Nephron (organoid): ENCODE measurements at regions not wholly inside any gene's neighbourhood (a gene's known extent, or its start where the extent isn't known, plus 50 kb on each side); places are given as distances from the start of the nearest gene placed in this dataset.

Source experiments
- H3K27ac Mint-ChIP-seq, 3 experiments: 2 replicates each; pipeline ENCODE4 v1.8.0; 2020; ENCODE audit warnings: mixed read lengths in 3 of 3, mild to moderate bottlenecking in 2 of 3, moderate library complexity in 1 of 3
- H3K27me3 Mint-ChIP-seq: 2 replicates; pipeline ENCODE4 v1.8.0; 2021; ENCODE audit warnings: low read depth, mild to moderate bottlenecking, moderate library complexity, mixed read lengths
- H3K36me3 Mint-ChIP-seq: 2 replicates; pipeline ENCODE4 v1.8.0; 2020; ENCODE audit warnings: low read depth, mixed read lengths
- H3K4me1 Mint-ChIP-seq: 2 replicates; pipeline ENCODE4 v1.8.0; 2020; ENCODE audit warnings: mixed read lengths
- H3K4me3 Mint-ChIP-seq, 3 experiments: 2 replicates each; pipeline ENCODE4 v1.8.0; 2020; ENCODE audit warnings: mild to moderate bottlenecking in 3 of 3, mixed read lengths in 3 of 3, moderate library complexity in 2 of 3
- H3K9me3 Mint-ChIP-seq: 2 replicates; pipeline ENCODE4 v1.8.0; 2020; ENCODE audit warnings: mixed read lengths
- CTCF ChIP-seq, 3 experiments: fragments of 200-600 bp; sonication (generic); IDR thresholded peaks; one replicate each; pipeline ENCODE4 v1.5.0; 2021; ENCODE audit warnings: antibody characterized with exemption in 3 of 3; ENCODE audit not compliant: unreplicated experiment in 3 of 3

GRCh38 chr11:81342966-81343365, 1390.7 kb downstream of the FAM181B start:
- Mint-ChIP-seq H3K27ac (no peak overlapping the region), H3K9me3 (no peaks in the 10 kb centered on the region), H3K4me3 (no peak overlapping the region), H3K27me3 (no peaks in the 10 kb centered on the region), H3K36me3 (no peaks in the 10 kb centered on the region), H3K4me1 (peaks cover 9% of the 10 kb centered on the region)
- no peak for TF ChIP-seq CTCF (IDR thresholded peaks at IDR 0.05; ENCODE audit: unreplicated experiment in 3 of 3)

DNA sequence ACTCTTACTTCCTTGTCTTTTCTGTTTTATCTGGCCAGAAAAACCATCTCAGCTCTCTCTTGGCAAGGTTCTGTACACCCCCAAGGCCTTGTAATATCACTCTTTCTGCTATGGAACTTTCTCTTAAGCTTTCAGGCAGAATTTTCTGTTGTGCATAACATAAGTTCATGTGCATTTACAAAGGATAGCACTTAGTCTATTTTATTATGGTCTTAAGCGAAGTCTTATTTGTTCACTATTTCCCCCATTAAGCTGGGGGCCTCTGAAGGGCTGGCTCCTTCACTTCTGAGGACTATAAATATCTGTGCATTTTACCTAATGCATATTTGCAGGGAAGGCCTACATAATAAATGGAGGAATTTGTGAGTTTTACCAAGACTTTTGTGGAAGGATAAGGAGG, 1393.4 kb downstream of the FAM181B start:
- H3K4me1 Mint-ChIP-seq, result peaks cover 9% of the 10 kb centered on the region
- no peaks in the 10 kb centered on the region for H3K9me3 Mint-ChIP-seq
- no peak for TF ChIP-seq CTCF (IDR thresholded peaks at IDR 0.05; ENCODE audit: unreplicated experiment in 3 of 3)
- no peak overlapping the region for H3K4me3 Mint-ChIP-seq
- no peaks in the 10 kb centered on the region for H3K36me3 Mint-ChIP-seq
- H3K27me3 Mint-ChIP-seq, result no peaks in the 10 kb centered on the region
- no peak overlapping the region for H3K27ac Mint-ChIP-seq

DNA sequence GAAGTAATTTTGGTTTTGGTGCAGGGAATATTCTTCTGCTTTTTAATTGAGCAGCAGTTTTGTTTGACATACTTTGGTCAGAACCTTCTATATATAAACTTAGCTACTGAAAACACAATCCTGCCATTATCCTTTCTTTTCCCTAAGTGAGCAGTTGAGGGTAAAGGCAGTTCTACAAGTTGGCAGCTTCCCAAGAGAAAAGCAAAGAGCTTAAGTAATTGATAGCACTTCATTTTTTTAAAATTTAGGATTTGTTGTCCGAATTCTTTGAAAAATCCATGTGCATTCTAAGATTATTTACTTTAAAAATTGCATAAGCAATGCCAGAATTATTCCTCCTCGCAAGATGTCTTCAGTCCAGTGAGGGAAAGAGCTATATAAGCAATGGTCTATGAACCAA, 1394.1 kb downstream of the FAM181B start:
- Mint-ChIP-seq H3K9me3 (no peaks in the 10 kb centered on the region), H3K27me3 (no peaks in the 10 kb centered on the region), H3K36me3 (no peaks in the 10 kb centered on the region), H3K27ac (no peak overlapping the region), H3K4me1 (peaks cover 9% of the 10 kb centered on the region), H3K4me3 (no peak overlapping the region)
- TF ChIP-seq CTCF (IDR thresholded peaks at IDR 0.05; ENCODE audit: unreplicated experiment in 3 of 3), result no peak

DNA sequence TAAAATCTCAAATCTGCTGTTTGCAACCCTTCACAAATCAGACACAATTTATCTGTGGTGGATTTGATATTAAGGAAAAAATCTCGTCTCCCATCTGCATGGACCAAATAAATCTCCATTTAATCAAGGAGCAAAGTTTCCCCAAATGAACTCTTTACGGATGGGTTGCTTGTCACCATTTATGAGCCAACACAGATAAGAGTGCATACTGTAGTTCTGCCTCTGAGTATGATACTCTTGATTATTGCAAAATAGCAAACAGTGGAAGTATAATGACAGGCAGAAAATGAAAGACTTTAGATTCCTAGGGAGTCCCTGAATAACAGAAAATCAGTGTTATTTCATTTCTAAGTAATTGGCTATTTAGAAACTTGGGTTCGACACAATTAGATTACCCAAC, 1395.9 kb downstream of the FAM181B start:
- no peaks in the 10 kb centered on the region for H3K36me3 Mint-ChIP-seq

DNA sequence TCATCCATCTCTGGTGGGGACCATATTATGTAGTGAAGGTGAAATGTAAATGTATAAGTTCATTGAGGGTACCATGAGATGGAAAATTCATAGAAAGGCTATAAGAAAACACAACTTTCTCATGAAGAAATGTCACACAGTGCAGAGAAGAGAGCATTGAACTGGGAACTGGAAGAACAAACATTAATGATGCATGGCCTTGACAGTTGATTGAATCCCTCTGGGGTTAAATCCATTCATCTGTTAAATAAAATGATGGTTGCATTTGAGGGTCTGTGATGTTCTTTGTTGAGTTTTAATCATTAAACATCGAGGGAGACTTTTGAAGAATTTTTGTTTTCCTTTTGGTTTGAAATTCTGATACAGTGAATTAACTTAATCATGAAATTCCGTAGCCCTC, 1401.4 kb downstream of the FAM181B start:
- Mint-ChIP-seq H3K27ac (peak overlapping the region in 1 of 3 experiments; percentile 85), H3K4me1 (no peaks in the 10 kb centered on the region), H3K27me3 (no peaks in the 10 kb centered on the region), H3K9me3 (no peaks in the 10 kb centered on the region), H3K4me3 (no peak overlapping the region), H3K36me3 (no peaks in the 10 kb centered on the region)
- no peak for TF ChIP-seq CTCF (IDR thresholded peaks at IDR 0.05; ENCODE audit: unreplicated experiment in 3 of 3)

More for the DNA sequence above, 1395.9 kb downstream of the FAM181B start:
- no peak for TF ChIP-seq CTCF (IDR thresholded peaks at IDR 0.05; ENCODE audit: unreplicated experiment in 3 of 3)
- H3K27ac Mint-ChIP-seq, result no peak overlapping the region
- peaks cover under 1% of the 10 kb centered on the region for H3K4me1 Mint-ChIP-seq
- H3K27me3 Mint-ChIP-seq, result no peaks in the 10 kb centered on the region
- H3K9me3 Mint-ChIP-seq, result no peaks in the 10 kb centered on the region
- H3K4me3 Mint-ChIP-seq, result no peak overlapping the region

DNA sequence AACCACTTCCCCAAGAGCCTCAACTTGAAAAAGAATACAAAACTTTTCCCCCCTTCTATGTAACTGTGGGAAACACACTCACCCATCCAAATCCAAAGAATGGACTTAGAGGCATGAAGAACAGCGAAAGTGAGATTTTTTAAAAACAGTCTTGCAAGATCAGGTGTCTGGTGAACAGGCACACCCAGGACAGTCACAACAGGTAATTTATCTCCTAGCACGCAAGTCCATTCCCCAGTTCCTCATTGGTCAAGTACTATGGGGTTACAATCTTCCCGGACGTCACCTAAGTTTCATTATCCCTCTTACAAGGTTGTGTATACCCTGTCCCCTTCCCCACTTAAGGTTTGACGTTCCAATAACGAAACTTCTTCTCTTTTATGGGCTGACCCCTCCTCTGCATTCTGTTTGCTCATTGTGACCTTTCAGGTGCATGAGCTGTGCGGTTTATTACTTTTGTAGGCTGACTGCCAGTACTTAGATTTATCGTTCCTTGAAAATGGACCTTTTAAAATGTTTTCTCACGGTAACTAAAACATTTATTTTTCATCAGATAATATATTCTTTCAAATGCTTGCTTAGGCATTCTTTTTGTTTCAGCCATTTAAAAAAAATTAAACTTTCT, 1401.9 kb downstream of the FAM181B start:
- H3K4me3 Mint-ChIP-seq, result no peak overlapping the region
- H3K4me1 Mint-ChIP-seq, result no peaks in the 10 kb centered on the region
- no peak for TF ChIP-seq CTCF (IDR thresholded peaks at IDR 0.05; ENCODE audit: unreplicated experiment in 3 of 3)
- H3K27me3 Mint-ChIP-seq, result no peaks in the 10 kb centered on the region
- H3K27ac Mint-ChIP-seq, result peak overlapping the region in 2 of 3 experiments; percentile 35 to 85
- no peaks in the 10 kb centered on the region for H3K36me3 Mint-ChIP-seq
- no peaks in the 10 kb centered on the region for H3K9me3 Mint-ChIP-seq
